ENCODE measurements at regions not wholly inside any gene's neighbourhood (a gene's known extent, or its start where the extent isn't known, plus 50 kb on each side); places are given as distances from the start of the nearest gene placed in this dataset.

GRCh38 chr3:124316034-124316287 is 324.0 kb upstream of the ROPN1 start:
- TF ChIP-seq CTCF (conservative IDR thresholded peaks at IDR 0.05) = no peak
- TF ChIP-seq EZH2 (IDR thresholded peaks at IDR 0.05; ENCODE audit: low read depth) = no peak
